G401 (cell line): ENCODE measurements at regions not wholly inside any gene's neighbourhood (a gene's known extent, or its start where the extent isn't known, plus 50 kb on each side); places are given as distances from the start of the nearest gene placed in this dataset.

Source experiments
- DNase-seq: peaks from one replicate; pipeline ENCODE4 v3.0.0-alpha.2; 2015; ENCODE audit warnings: low spot score
- in situ Hi-C: cut with HindIII; loops from 2 replicates; pipeline ENCODE4 v1.10.0; 2016; ENCODE audit warnings: low sequenced_read_pairs, mixed read lengths

DNA sequence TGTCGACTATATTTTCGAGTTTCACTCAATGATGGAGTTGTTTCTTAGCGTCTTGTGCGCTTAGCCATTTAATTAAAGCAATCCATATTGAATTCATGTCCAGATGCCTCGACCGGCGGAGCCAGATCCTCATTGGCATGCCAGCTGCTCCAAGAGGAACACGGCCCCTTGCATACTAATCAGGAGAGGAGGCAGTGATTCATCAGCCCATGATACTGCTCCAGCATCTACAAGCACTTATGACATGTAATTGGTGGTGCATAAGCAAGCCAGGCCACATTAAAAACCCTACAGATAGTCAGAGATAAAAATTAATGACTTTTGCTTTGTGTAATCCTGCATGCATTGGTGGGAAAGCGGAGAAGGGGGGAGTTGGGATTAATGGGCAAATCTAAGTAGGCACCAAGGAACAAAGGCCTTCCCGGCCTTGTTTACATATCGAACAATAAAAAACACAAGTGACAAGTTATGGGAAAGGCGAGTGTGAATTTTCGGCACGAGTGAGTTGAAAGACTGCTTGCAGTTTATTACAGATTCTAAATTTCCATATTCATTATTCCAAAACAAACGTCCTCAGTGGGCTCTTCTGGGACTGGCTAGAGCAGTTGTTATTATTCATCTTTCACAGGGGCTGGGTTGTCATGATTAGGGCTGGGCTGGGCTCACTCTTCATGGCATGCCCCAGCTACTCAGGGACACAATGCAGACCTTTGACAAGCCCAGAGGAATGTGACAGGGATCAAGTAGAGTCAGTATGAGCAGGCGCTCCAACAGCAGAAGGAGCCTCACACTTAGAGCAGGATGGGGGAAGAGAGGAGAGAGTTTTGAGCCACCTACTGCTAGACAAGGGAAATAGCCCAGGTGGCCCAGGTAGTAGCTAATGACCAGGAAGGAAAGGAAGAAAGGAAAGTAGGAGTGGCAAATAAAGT lies 281.7 kb upstream of the ZFHX3 start:
- in situ Hi-C loops = no loop called here
- no peak for DNase-seq

DNA sequence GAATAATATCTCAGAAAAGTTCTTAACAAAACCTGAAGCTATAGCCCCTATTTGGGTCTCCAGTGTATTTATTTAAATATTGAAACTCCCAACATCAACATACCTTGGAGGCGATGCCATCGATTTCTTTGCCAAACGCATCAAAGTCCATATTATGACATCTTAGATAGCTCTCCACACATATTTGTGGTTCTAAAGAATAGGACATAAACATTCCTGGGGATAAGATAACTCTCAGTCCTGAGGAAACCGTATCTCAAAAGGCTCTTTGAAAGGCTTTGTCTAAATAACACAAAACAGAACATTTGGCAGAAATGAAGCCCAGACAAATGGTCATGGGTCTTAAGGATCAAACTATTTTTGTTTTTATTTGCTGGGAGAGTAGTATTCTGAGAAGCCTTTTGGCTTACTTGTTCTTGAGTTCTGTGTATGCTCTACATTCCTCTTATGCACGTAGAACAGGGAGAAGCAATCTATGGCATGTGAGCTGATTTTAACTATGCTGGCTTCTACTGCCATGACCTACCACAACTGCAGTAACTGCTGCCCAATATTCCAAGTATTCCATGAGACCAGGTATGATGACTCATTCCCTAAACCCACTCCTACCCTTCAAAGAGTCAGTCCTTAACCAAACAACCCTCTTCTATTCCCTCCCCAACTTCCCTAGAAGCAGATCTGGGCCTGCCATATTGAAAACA lies 279.0 kb upstream of the ZFHX3 start:
- DNase-seq = no peak
- in situ Hi-C loops = no loop called here

DNA sequence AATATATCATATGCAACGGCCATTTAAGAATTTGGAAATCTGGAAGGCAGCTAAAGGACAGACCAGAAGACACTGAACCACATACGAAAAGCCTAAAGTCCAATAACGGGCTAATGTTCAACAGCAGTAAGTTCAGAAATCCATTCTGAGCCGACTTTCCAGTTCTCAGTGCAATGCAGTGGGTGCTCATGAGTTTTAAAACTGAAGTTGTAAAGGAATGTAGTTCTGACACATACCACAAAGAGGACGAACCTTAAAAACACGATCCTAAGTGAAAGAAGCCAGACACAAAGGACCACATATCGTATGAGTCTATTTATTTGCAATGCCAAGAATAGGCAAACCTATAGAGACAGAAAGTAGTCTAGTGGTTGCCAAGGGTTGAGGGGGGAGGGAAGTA lies 278.3 kb upstream of the ZFHX3 start:
- no peak for DNase-seq
- in situ Hi-C loops = no loop called here

DNA sequence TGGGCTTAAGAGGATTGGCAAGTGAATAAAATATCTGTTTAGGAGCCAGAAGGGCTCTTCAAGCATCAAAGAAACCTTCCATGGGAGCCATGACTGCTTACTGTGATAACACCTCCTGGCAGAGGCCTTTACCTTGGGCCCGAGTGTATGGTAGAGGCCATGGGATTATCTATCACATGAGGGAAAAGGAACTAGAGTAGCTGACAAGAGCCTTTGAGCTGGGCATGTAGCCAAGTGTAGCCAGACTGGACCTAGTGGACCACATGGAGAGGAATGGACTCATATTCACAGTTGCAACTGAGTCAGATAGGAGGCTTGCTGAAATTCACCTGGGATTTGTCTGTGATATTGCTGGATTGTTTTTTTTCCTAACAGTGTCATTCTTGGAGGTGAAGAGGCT lies 276.0 kb upstream of the ZFHX3 start:
- DNase-seq = no peak
- in situ Hi-C loops = no loop called here

DNA sequence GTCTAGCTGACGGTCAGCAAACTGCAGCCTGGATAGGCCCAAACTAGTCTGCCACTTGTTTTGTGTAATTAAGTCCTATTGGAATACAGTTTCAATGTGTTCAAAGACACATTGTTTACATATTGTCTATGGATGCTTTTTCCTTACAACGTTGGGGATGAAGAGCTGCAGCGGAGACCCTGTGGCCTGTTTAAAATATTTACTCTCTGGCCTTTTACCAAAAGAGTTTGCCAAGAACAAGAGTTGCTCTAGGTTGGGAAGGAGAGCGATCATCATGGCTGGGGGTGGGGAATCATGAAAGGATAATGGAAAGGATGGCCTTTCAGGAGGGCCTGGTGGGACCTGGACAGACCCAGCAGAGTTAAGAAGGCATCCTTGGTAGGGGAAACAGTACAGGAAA lies 274.9 kb upstream of the ZFHX3 start:
- no peak for DNase-seq
- in situ Hi-C loops = no loop called here

DNA sequence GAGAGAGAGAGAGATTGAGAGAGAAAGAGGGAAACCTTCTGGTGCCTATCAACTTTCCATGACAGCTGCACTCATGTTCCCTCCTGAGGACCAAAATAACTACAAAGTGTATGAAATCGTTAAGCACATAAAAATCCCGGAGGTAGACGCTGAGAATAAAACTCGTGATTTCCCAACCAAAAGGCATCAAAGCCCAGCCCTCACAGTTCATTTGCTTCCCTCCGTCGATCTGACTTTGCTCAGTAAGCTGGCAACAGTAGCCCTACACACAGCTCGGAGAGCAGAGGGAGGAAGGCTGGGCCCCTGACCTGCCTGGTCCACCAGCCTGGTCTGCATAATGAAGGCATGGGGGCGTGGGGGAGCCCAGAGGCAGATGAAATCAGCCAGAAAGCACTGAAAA lies 273.9 kb upstream of the ZFHX3 start:
- no peak for DNase-seq
- in situ Hi-C loops = no loop called here

DNA sequence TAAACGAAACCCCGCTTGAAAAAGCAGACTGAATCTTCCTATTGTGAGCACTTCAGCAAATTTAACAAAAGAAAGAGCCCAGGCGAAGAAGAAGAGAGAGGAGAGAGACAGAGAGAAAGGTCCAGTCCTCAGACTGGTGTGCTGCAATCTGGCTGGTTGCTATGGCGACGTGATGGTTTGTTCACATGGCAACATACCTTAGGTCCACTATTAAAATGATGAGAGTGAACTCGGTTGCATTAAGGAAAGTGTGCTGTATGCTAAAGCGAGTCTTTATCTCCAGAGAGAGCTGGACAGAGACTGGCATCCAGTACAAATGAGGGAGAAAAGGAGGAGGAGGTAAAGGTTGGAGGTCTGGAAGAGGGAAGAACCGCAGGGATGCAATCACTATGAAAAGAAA lies 271.8 kb upstream of the ZFHX3 start:
- DNase-seq = no peak
- in situ Hi-C loops = no loop called here

DNA sequence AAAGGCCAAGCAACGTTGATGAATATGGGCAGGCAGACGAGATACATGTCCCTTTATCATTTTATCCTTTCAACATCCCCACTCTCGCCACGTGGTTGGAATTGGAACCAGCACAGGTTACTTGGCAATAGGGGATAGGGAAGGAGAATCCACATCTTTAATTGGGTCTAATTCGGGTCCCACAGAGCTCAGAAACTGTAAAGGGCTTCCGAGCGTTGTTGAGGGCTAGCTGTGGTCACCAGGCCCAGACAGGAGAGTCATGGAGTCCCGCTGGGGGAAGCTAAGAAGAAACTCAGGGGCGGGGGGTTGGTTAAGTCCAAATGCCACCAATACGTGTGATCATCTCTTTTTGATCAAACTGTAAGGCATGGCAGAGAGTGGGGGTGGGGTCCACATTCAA lies 271.3 kb upstream of the ZFHX3 start:
- in situ Hi-C loops = no loop called here

DNA sequence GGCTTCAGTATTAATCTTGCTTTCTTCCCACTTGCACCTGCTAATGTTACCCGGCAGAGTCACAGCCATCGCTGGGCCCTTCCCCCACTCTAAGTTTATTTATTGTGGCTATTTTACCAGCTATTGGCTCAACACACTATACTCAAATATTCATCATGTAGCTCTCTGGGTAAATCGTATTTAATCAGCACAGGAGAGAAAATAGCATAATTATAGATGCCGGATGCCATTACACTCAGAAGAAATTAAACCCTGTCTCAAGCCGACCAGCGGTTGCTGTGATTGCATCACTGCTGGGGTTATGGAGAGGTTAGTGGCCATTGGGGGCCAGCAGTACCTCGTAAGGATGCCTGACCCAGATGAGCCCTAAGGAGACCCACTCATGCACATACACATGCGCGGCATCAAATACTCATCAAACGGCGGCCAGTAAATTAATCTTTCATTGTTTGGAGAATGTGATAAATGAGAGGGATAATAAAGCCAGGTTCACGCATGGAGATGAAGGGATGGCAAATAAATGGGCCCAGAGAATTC lies 269.5 kb upstream of the ZFHX3 start:
- DNase-seq = no peak
- in situ Hi-C loops = no loop called here

More for the DNA sequence above, 271.3 kb upstream of the ZFHX3 start:
- DNase-seq = no peak

DNA sequence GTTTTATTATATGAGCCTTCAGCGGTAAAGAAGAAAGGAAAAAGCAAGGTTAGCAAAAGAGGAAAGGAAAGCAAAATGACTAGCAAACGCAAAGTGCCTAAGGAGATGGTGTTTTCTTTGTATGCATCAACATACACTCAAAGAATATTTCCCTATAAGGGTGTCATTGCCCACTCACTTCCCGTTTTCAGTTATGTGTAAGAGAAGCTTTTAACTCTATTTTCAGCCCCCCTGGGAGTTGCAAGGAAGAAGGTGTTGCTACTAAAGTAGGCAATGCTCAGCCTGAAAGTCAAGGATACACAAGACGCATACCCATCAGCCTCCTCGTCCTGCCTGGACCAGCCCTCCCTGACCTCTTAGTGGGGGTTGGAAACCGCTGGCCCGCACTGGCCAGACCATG lies 267.7 kb upstream of the ZFHX3 start:
- in situ Hi-C loops = no loop called here
- no peak for DNase-seq

DNA sequence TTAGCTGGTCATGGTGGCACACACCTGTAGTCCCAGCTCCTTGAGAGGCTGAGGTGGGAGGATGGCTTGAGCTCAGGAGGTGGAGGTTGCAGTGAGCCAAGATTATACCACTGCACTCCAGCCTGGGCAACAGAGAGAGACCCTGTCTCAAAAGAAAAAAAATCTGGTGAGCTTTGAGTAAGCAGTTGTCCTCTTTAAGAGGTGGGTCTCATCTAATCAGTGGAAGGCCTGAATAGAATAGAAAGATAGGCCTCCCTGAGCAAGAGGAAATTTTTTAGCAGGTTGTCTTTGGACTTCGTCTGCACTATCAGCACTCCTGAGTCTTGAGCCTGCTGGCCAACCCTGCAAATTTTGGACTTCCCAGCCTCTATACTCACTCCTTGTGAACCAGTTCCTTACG lies 266.0 kb upstream of the ZFHX3 start:
- in situ Hi-C loops = no loop called here

DNA sequence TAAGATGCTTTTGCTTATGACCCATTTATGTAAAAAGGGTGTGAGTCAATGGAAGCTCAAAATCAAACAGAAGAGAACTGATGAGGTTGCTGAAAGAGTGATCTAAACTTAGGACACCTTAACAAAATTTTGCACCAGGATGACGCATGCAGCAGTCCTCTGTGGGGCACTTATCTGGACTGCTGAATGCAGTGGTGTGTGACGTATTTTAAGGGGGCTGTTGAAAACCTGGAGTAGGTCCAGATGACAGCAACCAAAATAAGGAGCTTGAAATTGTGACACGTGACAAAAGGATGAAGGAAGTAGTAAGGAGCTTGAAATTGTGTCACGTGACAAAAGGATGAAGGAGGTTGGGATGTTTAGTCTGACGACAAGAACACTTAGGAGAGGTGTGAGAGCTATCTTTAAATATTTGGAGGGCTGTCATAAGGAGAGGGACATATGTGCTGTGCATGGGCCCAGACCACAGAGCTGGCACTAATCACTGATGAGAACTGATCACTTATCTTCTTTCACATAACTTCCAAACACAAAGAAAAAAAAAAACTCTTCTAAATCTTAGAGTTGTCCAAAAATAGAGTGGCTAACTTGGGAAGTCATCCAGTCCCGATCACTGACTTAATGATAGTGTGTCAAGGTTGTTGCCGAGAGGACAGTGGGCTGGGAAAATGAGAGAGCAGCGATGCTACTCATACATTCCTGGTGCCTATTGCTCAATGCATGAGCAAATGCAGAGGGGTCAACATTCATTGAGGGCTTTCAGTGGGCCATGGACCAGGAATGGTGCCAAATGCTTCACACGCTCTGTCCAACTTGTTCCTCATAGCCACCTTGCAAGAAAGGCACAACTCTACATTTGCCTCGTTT lies 264.2 kb upstream of the ZFHX3 start:
- in situ Hi-C loops = no loop called here
- DNase-seq = no peak

More for the DNA sequence above, 266.0 kb upstream of the ZFHX3 start:
- DNase-seq = no peak

DNA sequence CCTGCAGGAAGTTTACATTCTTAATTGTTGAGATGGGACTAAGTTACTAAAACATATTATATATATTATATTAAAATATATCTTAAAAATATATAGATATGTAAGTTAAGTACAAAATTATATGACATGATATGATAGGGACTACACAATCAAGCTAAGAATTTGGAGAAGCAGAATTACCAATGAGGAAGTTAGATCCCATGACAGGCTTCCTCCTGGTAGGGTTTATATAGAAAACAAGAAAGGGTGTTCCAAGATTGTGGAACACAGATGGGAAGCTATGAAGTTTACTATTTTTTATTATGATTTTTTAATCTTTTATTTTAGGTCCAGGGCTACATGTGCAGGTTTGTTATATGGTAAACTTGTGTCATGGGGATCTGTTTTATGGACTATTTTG lies 260.8 kb upstream of the ZFHX3 start:
- in situ Hi-C loops = no loop called here
- DNase-seq = no peak

DNA sequence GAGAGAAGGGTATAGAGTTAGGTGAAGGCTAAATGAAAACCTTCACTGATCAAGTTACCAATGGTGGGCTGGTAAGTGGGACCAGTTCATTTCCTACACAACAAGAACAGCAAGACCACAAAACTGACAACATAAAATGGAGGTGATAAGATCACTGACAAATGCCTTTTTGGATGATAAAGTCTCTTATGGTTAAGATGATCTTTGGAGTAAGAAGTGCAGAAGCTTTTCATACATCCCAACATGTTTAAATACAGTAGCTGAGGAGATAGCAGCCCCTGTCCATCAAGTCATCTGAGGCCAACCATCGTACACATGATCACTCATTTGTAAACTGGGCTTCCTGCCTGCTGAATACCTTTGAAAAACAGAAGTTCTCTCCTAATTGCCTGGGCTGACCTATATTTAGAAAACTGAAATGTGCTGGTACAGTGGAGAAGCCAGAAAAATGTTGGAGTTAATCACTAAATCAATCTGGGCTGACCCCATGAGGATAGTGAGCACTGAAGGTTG lies 259.0 kb upstream of the ZFHX3 start:
- DNase-seq = no peak
- in situ Hi-C loops = no loop called here

DNA sequence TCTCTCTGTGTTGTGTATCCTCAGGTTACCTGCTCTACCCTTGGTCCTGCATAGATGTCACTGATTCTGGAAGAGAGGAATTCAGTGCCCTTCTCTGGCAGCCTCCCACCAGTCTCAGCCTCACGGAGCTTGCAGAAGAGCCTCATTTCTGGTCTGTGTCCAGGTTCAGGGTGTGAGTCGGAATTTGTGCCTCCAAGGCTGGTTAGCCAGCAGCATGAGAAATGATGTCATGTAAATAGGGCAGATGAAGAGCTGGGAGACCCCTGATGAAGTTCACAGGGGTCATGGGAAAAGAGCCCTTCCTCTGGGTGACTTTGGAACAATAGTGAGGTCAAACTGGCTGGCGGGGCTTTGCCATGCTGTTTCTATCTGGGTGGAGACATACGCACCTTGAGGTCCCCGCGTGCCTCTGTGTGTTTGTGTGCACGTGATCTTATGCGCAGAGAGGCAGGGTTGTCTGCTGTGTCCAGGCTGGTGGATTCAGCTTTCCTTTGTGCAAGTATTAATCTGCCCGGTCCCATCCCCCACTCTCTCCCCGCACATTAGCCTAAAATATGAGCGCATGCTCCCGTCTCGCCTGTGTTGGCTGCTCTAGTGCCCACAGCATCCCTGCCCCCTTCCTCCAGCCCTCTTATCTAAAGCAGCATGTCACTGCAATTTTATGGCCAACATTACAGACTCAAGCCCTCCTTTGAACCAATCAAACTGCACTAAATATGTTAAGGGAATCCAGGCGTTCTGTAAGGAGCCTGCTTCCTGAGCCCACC lies 256.3 kb upstream of the ZFHX3 start:
- DNase-seq = no peak
- in situ Hi-C loops = no loop called here

DNA sequence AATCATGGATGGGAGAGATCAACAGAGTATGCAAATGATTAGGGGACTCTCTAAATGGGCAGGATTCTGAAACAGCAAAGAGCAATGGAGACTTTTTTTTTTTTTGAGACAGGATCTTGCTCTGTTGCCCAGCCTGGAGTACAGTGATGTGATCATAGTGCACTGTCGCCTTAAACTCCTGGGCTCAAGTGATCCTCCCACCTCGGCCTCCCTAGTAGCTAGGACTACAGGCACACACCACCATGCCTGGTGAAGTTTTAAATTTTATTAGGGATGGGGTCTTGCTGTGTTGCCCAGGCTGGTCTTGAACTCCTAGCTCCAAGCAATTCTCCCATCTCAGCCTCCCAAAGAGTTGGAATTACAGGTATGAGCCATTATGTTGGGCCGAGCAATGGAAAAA lies 255.0 kb upstream of the ZFHX3 start:
- in situ Hi-C loops = no loop called here
- no peak for DNase-seq

DNA sequence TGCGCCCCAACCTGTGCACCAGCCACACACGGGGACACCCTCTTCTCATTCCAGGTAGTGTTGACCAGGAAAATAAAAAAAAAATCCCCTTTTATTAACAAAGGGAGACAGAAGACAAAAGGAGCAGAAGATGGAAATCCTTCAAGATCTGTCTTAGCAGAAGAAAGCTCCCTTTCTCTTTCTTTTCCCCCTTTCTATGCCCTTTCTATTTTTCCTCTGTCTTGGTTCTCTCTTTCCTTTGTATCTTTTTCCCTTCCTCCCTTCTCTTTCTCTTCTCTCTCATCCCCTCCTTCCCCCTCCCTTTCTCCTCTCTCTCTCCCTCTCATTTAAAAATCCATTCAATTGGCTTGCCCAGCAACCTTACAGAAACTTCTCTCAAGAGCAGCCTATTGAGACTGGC lies 254.1 kb upstream of the ZFHX3 start:
- in situ Hi-C loops = no loop called here
- DNase-seq = no peak

DNA sequence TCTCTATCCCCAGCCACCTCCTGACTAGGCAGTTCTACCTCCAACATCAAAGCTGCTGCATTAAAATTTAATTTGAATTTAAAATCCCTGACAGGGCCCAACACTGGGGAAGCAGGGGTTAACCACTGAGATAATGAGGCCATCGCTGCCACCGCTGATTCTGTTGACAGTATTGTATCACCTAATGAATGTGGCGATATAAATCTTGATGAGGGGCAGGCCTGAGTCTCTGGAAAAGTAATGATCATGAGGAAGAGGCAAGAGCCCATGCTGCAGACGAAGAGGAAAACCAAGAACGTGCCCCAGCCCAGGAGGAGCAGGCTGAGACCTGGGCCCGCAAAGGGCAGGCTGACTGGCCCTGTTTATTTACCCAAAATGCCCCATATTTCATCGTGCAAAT lies 251.4 kb upstream of the ZFHX3 start:
- in situ Hi-C loops = no loop called here
- no peak for DNase-seq

DNA sequence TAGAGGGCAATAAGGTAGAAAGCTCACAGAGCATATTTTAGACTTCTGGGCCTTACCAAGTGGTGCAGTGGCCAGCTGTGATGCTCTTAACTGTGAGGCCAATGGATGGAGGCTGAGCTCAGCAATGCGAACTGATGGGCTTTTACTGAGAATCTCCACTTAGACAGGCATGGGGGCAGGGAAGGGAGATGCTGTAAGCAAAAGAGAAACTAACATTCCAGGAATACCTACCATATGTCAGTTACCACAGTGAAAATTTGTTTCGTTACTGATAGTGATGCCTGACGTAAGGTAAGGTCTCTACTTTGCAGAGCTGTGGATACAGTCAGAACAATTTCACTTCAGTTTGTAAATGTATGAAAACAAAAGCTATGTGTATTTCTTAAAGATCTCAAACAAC lies 250.6 kb upstream of the ZFHX3 start:
- in situ Hi-C loops = no loop called here
- no peak for DNase-seq
